Esophagus squamous epithelium (tissue), 4 donors: ENCODE measurements at regions not wholly inside any gene's neighbourhood (a gene's known extent, or its start where the extent isn't known, plus 50 kb on each side); places are given as distances from the start of the nearest gene placed in this dataset.

ENCODE experiments used
- POLR2A ChIP-seq, 4 donors: fragments of 450-650 bp; IDR thresholded peaks; one replicate each; pipeline ENCODE4 v1.6.1; 2017; ENCODE audit warnings: antibody characterized with exemption in 4 of 4, mild to moderate bottlenecking in 4 of 4, moderate library complexity in 3 of 4
- TF ChIP-seq, protein P1 (sequence below), 6 experiments: fragments of 450-650 bp in 4 of 6; fragments of 200-600 bp in 2 of 6; sonication (generic) in 2 of 6; IDR thresholded peaks; one replicate each; pipeline ENCODE4 v1.5.1; 2016 to 2019; ENCODE audit warnings: antibody characterized with exemption in 6 of 6, mild to moderate bottlenecking in 4 of 6, moderate library complexity in 4 of 6

DNA sequence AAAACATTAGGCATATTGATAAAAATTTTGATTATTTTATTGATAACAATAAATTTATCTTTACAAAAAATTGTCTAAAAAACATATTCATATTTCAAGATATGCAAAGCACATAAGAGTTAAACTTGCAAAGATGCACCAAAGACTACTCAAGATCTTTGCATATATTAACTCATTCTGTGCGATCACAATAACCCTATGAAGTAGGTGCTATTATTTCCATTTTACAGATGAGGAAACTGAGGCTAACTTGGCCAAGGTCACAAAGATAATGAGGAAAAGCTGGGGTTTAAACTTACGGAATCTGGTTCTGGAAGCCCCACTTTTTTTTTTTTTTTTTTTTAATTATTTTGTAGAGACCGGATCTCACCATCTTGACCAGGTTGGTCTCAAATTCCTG lies 94.4 kb upstream of the SERTAD2 start:
- TF ChIP-seq, protein P1, sequence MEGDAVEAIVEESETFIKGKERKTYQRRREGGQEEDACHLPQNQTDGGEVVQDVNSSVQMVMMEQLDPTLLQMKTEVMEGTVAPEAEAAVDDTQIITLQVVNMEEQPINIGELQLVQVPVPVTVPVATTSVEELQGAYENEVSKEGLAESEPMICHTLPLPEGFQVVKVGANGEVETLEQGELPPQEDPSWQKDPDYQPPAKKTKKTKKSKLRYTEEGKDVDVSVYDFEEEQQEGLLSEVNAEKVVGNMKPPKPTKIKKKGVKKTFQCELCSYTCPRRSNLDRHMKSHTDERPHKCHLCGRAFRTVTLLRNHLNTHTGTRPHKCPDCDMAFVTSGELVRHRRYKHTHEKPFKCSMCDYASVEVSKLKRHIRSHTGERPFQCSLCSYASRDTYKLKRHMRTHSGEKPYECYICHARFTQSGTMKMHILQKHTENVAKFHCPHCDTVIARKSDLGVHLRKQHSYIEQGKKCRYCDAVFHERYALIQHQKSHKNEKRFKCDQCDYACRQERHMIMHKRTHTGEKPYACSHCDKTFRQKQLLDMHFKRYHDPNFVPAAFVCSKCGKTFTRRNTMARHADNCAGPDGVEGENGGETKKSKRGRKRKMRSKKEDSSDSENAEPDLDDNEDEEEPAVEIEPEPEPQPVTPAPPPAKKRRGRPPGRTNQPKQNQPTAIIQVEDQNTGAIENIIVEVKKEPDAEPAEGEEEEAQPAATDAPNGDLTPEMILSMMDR (IDR thresholded peaks at IDR 0.05): no peak
- TF ChIP-seq POLR2A (IDR thresholded peaks at IDR 0.05): no peak
